GM19468 (cell line): ENCODE measurements at regions not wholly inside any gene's neighbourhood (a gene's known extent, or its start where the extent isn't known, plus 50 kb on each side); places are given as distances from the start of the nearest gene placed in this dataset.

Experiments
- ATAC-seq: cut with Tn5 transposase; IDR thresholded peaks from one replicate; pipeline ENCODE4 v1.9.1; 2021; ENCODE audit warnings: mild to moderate bottlenecking, moderate library complexity, moderate number of reproducible peaks; ENCODE audit not compliant: unreplicated experiment; ENCODE audit errors: extremely low read depth

DNA sequence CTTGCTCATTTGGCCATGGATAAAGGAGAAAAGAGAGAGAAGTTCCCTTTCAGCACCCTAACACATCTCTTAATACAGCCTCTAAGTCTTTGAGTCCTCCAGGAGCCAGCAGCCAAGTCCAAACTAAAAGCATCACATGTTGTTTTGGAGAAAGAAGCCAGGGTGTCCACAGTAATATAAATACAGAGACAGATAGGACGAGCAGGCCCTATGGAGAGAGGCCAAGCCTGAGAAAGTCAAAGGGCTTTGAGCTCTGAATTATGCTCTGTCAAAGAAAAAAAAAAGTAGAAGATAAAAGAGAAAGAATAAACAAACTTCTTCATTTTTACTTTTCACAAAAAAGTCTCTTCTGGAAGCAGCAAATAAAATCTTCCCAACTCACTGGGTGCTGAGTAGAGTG is 92.4 kb upstream of the THBS1 start:
- no peak for ATAC-seq

DNA sequence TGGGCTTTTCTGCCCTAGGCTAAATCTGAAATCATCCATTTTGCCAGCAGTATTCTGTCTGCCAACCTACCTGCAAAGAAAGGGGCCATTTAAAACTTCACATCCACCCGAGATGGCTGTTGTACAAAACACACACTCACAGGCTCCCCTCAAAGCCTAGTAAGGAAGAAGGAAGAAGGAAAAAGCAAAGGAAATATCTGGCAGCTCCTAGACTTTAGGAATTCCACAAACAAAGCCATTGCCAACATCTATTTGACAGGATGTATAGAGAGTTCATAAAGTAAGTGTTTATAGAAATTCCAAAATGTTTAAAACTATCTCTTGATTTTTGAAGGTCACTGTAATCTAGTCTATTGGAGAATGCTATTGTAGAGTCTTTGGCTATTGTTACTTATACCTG is 91.9 kb upstream of the THBS1 start:
- no peak for ATAC-seq

DNA sequence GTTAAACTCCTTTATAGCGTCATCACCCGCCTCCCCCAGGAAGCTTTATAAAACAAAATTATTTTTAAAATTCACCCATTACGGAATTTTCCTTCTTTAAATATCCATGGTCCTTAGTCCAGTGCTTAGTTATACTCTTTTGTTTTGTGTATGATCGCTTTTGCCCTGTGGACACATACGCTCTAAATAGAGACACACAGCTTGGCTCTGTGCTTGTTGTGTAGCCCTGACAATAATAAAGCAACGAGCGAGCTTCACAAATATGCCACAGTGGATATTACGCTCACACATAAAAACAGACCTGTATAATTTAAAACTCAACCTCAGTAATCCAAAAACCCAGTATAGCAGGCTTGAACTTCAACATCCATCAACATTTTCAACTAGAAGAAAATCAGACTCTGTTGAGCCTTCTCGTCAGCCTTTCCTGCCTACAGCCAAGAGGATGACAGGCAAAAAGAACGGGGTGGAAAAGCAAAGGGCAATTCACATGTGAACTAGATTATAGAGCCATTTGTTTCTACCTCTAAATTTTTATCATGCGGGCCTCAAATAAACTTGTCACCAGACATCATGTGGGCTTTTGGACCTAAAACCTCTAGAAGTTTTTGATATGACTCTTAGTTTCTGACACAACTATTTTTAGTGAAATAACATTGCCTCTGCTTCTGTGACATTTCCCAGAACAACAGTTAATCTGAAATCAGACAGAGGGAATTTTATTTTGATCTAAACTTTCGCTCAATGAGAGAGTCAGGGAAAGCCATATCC is 89.6 kb upstream of the THBS1 start:
- no peak for ATAC-seq

DNA sequence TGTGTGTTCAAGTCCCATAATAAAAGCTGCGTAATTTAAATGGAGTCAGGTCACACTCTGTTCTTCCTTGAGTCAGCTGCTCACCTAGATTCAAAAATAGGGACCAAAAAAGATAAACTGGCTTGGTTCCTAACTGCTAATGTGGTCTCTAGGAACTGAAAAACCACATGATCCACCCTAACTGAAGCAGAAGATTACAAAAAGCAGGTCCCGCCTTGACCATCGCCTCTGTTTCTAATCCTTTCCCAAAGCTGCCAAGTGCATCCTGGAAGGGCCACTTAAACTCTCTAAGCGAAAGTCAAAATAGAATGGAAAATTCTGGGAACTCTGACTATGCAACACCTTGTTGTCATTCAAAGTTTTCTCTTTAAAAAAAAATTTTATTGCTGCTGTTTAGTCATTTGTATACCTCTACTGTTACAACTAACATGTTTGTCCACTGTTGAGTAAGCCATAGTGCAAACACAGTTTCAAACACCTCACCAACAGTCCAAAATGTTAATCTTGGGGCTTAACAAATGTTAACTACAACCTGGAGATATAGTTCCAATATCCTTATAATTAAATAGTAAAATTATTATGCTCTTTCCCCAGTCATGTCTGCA is 88.9 kb upstream of the THBS1 start:
- ATAC-seq, result no peak

DNA sequence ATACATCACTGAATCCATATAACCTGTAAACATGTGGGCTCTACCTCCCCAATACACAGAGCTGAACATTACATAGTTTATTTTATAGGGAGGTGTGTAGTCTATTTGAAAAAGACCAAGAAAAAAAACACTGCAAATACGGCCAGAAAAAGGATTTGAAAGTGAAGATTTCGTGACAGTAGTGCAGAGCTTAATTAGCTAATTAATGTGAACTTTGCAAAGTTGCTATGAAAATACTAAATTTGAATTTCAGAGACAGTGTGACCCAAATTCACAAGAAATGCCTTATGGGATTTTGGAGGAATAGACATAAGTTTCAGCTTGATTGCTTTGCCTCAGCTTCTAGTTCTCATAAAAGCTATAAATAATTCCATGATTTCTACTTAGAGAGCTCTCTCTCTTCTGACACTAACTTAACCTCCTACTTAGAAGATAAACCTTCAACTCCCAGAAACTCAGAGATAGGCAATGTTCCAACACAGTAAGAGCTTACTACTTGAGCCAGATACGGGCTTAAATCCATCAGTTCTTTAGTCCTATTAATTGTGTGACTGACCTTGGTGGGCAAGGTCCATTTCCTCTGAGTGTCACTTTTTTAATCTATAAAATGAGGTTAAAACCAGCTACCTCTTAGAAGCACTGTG is 87.3 kb upstream of the THBS1 start:
- ATAC-seq, result no peak

DNA sequence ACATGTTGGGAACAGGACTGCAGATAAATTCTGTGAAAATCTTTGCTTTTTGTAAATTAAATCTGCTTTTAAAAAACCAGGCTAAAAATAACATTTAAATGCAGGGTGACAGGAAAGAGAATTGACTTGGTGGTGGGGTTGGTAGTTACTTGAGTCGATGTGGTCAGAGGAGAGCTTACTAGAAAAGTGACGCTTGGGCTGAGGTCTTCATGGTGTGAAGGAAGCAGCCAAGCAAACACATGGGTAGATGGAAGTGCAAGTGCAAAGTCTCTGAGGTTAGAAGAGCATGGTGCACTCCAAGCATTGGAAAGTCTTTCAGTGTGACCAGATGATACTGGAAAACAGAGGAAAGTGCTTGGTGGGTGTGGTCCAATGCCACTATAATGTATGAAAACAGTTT is 86.4 kb upstream of the THBS1 start:
- ATAC-seq, result no peak

DNA sequence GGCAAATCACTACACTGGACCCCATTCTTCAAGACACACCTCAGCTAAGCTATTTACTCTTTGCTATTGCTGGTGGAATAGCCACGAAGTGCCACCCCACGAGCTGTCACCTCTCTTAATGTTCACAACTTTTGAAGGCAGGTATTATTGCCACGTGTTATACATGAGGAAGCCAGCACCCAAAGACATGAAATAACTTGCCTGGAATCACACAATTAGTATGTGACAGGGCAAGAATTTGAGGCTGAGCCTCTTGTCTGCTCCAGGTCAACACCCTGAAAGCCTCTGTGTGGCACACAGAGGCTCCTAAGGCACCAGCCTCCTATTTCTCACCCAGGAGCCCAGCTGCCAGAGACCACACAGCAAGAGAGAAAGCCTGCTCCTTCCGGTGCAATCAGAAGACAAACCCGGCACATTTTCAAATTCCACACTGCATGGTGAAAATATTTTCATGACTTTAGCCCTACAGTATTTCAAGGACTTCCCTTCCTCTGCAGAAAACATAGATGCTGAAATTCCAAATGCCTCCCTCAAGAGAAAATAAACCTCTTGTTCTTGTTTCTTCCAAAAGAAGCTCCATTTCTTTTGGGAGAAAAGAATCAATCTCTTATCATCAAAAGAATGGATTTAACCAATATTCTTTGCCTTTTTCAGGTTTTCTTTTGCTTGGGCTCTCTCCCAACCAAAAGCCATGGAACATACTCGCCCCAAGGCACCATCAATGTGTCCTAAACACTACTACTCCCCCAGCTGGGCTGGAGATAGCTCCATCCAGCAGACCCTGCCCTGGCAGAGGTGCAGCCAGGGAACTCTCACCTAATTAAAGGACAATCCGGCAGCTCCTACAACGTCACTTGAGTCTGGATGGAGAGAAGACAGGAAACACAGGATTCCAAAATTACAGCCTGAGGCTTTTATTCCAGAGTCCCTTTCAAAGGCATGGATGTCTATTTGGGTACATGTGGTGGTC is 84.7 kb upstream of the THBS1 start:
- no peak for ATAC-seq

DNA sequence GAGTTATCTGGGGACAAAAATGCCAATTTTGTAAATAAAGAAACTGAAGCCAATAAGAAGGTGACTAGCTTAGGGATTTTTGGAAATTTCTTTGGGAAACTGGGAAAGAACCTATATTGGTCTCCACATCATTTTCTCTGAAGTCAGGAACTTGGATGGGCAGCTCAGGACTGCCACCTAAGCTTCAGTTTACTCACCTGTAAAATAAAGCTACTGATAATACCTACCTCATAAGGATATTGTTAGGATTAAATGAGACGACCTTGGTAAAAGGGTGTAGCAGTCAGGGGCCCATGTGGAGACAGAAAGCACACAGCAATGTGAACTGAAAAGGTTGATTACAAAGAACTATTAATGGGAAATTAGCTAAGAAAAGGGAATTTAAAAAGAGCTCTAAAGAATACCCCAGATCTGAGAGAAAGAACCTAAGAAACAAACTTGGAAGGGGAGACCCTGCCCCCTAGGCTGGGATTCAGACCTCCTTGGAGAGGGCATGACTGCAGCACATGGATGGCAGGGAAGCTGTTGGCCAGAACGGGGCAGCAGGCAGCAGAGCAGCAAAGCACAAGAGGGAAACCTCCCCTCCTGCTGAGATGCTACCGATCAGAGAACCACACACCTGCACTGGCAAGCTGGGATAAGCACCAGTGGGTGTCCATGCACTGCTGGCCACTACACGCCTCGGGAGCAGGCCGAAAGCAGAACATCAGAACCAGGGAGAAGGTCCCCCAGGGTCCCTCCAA is 83.7 kb upstream of the THBS1 start:
- ATAC-seq, result no peak

DNA sequence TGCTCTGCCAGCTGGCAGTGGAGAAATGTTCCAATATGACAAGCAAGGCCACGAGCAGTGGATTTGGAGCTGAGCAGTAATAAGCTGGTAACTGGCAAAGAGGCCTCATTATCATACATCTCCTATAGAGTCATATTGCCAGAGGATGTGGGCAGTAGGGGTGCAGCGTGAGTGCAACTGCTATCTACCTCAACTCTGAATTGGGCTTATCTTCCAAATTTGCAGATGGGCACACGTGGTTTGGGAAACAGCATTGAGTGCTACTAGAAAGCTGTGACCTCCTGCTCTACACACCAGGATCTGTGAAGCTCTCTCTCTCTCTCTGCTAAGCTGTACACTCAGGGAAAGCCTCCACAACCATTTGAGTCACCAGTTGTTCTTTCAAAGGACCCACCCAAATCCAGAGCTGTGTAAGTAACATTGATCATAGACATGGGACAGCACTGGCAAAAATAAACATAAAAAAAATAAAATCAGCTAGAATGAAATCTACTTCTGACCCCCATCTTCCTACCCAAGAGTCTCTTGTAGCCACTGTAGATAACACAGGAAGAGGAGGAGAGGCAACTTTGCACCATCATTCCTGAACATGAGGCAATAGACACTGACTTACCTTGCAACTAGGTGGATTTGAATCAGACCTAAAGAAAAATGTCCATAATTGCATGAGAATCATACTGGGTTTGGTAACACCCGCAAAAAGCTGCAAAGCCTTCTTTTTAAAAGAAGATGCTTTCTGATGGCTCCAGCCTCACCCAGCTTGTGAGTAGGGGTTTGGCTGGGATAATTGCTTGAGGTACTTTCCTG is 82.9 kb upstream of the THBS1 start:
- ATAC-seq, result no peak

DNA sequence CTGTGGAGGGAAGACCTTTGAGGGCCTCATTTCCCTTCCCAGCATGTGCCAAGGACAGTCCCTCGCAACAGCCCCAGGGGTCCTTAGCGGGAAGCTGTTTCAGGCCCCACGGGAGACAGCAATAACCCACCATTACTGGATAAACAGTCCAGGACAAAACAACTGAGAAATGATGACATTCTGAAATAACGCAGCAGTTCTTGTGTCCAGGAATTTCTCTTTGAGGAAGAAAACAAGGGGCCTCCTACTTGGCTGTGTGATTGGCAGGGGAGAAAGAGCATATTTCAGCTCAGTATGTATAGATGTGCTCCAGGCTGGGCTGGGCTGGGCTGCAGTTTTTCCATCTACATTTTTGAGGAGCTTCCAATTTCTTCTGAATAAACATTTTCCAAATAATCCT is 82.2 kb upstream of the THBS1 start:
- no peak for ATAC-seq

DNA sequence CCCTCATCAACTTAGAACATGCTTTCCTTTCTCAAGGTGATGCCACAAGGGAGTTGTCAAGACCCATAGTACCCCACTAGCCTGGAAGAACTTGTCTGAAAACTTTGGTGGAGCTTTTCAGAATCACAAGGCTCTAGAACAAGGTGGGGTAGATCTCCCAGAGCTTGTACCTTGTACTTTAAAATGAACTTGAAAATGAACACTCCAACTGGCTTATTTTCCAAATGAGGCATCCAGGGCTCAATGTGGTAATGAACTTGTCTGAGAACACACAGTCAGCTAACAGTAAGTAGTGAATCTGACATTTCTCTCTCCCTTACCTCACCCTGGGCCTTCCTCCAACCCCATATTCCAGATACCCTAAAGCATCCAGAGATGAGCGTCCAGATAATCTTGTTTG is 81.8 kb upstream of the THBS1 start:
- no peak for ATAC-seq

DNA sequence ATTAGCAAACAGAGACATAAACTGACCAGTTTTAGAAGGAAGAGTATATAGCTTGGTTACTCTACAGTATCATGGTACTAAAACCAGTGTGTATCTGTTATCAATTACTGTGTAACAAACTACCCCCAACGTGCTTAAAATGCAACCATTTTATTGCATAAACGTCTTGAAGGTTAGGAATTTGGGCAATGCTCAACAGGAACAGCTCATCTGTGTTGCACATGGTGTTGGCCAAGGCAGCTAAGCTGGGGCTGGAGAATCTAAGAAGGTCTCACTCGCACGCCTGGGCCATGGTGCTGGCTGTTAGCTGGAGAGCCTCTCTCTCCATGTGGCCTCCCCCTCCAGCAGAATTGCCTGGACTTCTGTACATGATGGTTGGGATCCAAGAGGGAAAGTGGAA is 81.2 kb upstream of the THBS1 start:
- no peak for ATAC-seq

DNA sequence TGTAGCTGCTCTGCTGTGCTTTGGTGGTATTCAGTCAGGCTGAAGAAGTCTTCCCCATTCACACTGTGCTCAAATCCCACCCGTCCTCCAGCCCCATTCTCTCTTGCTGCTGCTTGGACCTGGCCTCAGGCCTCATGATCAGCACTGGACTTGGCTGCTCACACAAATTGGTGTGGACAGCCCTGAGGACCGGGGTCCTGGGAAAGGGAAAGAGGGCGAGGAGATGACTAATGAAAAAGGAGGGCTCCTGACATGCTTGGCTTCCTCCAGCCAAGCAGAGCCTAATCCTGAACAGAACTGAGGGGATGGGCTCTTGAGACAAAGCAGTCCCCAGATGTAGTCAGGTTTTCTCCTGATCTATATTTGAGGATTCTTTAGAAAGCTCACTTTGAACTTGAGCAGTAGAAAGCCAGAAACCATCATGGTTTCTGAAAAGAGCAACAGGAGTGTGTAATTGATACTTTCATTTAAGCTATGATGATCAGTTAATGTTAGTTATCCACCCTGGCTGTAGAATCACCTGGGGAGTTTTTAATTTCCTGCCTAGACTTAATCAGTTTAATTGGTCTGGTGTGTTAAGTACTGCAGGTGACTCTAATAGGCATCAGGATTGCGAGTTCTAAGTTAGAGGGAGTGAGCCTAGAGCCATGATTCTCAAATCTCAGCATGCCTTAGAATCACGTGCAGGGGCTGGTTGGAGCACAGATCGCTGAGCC is 79.4 kb upstream of the THBS1 start:
- ATAC-seq, result no peak

DNA sequence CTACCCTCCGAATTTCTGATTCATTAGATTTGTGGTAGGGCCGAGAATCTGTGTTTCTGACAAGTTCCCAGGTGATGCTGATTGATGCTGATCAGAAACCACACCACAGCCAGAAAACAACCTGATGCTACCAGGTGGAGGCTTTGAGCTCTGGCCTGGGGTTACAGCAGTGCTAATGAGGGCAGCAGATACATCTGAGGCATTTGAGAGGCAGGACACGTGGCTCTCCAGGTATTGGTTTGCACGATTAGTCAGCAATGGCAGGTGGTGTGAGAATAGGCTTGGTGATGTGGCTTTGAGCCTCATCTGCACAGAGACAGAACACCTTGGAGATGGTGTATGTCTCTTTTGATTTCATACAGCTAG is 78.8 kb upstream of the THBS1 start:
- no peak for ATAC-seq

DNA sequence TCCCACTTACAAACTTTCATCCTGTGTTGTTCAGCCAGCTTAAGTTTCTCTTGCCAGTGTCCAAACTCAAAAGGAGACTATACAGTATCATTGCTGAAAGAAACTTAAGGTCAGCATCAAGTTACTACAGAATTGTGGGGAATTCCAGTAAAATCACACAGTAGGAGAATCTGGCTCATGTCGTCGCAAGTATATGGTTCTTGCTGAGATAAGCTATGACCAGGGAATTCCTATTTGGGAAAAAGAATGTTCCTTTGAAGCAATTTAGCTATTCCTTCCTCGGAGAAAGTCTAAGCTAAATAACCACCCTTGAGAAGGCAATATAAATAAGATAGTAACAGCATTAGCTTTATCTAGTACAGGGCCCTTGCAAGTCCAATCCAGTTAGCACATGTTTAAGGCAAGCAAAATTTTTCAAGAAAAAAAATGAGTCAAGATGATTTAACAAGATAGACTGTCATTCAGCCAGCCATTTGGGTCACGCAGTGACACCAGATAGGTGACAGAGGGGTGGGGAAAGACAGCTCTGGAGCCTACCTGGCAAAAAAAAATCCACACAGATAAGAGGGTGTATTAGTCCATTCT is 78.2 kb upstream of the THBS1 start:
- no peak for ATAC-seq

DNA sequence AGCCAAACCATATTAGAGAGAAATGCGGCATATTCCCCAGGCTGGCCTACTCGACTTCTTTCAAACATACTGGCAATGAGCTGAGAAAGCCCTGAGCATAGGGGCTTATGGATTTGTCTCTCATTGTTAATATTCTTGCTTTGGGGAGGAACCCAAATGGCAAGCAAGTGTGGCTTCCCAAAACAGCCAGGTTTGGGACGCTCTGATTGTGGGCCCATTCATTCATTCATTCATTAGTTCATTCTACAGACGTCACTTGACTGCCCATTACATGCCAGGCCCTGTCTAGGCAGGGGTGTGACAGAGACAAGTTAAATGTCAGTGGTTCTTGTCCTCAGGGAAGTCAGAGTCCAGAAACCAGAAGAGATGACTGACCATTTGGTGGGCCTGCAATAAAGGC is 77.4 kb upstream of the THBS1 start:
- no peak for ATAC-seq

DNA sequence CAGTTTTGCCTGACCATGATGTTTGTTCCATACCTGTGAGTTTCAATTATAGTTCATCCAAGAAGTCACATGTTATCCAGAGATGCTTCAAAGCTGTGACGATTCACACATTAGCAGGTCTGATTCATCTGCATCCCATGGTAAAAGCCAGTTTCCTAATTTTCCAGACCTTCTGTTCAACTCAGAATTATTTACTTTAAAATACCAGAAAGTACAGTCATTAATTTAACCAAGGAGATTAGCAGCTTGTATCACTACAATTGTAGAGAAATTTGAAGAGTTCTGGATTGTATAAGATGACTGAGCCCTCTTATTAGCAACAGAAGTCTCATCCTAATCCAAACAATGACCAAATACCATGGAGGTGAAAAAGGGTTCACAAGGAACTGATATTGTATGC is 76.1 kb upstream of the THBS1 start:
- ATAC-seq, result no peak

DNA sequence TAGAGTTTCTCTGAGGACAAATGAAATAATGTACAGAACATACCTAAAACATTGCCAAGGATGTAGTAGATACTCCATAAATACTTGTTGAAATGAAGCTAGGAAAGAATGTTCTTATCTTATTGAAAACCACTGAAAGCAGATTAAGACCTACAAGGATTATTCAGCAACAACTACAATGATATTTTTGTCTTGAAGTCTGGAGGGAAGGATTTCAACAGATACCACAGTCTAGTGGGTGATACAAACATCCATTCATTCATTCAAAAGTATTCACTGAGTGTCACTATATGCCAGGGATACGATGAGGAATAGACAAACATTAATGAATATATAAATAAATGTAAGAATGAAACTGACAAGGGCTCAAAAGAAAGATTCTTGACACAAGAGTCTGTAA is 74.7 kb upstream of the THBS1 start:
- ATAC-seq, result no peak
